ENCODE measurements at regions not wholly inside any gene's neighbourhood (a gene's known extent, or its start where the extent isn't known, plus 50 kb on each side); places are given as distances from the start of the nearest gene placed in this dataset.

- TF ChIP-seq SP1 (IDR thresholded peaks at IDR 0.05; ENCODE audit: low read depth) (no peak), POLR2A (IDR thresholded peaks at IDR 0.05; ENCODE audit: borderline replicate concordance, extremely low read depth, insufficient read depth, insufficient read length) (no peak), TCF7L2 (IDR thresholded peaks at IDR 0.05; ENCODE audit: borderline replicate concordance, extremely low read depth, insufficient read depth, insufficient read length) (no peak)
Measured at GRCh38 chr18:51941999-51942398, 398.0 kb upstream of the DCC start.

Measured in HCT116 (cell line).